ENCODE measurements at regions not wholly inside any gene's neighbourhood (a gene's known extent, or its start where the extent isn't known, plus 50 kb on each side); places are given as distances from the start of the nearest gene placed in this dataset.

DNA sequence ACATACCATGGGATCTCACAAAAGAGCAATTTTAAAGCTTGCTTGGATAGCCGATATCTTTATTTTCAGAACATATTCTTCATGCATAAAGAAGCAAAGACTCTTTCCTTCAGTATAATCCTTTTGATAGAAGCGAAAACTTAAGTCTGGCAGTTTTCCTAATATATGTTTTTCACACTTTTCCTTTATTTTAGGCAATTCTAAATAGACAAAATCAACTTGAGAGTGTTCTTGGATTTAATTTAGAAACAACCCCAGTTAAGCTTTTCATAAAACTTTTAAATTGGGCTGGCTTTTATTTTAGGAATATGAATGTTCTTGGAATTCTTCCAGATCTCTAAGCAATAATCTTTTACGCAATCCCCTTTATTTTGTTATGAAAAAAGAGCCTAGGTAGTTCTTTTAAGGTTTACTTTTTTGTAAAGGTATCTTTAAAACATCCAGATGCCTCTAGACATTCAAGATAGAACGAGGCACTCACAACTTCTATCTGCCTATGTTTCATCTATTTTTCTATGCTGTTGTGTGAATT is 51.5 kb upstream of the HSPB3 start (continued):
- no peak for TF ChIP-seq ZNF76 (CRISPR knock-in tag; IDR thresholded peaks at IDR 0.05; ENCODE audit: borderline replicate concordance)
- TF ChIP-seq ZNF197 (CRISPR knock-in tag; IDR thresholded peaks at IDR 0.05; ENCODE audit: low read depth): no peak
- TF ChIP-seq, protein P1, sequence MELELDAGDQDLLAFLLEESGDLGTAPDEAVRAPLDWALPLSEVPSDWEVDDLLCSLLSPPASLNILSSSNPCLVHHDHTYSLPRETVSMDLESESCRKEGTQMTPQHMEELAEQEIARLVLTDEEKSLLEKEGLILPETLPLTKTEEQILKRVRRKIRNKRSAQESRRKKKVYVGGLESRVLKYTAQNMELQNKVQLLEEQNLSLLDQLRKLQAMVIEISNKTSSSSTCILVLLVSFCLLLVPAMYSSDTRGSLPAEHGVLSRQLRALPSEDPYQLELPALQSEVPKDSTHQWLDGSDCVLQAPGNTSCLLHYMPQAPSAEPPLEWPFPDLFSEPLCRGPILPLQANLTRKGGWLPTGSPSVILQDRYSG (tag; conservative IDR thresholded peaks at IDR 0.05; ENCODE audit: low read depth): no peak
- no peak for TF ChIP-seq CC2D1A (IDR thresholded peaks at IDR 0.05)
- TF ChIP-seq, protein P2, sequence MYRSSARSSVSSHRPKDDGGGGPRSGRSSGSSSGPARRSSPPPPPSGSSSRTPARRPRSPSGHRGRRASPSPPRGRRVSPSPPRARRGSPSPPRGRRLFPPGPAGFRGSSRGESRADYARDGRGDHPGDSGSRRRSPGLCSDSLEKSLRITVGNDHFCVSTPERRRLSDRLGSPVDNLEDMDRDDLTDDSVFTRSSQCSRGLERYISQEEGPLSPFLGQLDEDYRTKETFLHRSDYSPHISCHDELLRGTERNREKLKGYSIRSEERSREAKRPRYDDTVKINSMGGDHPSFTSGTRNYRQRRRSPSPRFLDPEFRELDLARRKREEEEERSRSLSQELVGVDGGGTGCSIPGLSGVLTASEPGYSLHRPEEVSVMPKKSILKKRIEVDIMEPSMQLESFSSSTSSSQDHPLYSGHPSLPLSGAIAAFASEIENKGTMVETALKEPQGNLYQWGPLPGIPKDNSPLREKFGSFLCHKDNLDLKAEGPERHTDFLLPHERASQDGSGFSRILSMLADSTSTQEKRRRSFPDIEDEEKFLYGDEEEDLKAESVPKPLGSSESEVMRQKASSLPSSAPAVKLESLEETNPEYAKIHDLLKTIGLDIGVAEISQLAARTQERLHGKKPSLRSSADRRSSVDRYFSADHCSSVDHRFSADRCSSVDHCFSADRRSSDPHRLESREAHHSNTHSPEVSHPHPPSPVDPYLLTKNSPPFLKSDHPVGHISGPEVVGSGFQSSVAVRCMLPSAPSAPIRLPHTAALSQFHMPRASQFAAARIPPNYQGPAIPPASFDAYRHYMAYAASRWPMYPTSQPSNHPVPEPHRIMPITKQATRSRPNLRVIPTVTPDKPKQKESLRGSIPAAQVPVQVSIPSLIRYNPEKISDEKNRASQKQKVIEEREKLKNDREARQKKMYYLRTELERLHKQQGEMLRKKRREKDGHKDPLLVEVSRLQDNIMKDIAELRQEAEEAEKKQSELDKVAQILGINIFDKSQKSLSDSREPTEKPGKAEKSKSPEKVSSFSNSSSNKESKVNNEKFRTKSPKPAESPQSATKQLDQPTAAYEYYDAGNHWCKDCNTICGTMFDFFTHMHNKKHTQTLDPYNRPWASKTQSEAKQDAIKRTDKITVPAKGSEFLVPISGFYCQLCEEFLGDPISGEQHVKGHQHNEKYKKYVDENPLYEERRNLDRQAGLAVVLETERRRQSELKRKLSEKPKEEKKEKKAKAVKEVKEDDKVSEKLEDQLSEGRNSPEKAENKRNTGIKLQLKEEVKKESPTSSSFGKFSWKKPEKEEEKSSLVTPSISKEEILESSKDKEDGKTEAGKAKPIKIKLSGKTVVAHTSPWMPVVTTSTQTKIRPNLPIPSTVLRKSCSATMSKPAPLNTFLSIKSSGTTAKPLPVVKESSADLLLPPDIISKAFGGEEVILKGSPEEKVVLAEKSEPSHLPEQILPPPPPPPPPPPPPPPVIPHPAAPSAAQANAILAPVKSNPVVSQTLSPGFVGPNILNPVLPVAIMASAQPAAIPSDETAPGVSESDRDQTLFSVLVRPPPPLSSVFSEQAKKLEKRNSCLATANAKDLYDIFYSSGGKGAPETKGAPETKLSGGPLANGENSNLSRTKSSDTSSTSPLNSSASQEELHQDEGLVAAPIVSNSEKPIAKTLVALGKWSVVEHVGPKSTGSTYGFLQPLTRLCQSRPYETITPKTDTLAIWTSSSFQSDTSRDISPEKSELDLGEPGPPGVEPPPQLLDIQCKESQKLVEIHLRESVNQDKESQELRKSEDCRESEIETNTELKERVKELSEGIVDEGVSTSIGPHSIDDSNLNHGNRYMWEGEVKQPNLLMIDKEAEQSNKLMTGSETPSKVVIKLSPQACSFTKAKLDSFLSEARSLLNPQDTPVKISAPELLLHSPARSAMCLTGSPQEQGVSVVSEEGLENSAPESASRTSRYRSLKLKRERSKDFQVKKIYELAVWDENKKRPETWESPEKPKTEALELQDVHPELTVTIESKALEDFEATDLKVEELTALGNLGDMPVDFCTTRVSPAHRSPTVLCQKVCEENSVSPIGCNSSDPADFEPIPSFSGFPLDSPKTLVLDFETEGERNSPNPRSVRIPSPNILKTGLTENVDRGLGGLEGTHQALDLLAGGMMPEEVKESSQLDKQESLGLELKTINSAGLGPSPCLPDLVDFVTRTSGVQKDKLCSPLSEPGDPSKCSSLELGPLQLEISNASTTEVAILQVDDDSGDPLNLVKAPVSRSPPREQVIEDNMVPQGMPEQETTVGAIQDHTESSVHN (IDR thresholded peaks at IDR 0.05; ENCODE audit: borderline replicate concordance in 1 of 2, low read depth in 1 of 2): no peak
- TF ChIP-seq MCM7 (IDR thresholded peaks at IDR 0.05): no peak
- TF ChIP-seq, protein P3, sequence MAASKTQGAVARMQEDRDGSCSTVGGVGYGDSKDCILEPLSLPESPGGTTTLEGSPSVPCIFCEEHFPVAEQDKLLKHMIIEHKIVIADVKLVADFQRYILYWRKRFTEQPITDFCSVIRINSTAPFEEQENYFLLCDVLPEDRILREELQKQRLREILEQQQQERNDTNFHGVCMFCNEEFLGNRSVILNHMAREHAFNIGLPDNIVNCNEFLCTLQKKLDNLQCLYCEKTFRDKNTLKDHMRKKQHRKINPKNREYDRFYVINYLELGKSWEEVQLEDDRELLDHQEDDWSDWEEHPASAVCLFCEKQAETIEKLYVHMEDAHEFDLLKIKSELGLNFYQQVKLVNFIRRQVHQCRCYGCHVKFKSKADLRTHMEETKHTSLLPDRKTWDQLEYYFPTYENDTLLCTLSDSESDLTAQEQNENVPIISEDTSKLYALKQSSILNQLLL (CRISPR knock-in tag; IDR thresholded peaks at IDR 0.05; ENCODE audit: borderline replicate concordance): no peak
- TF ChIP-seq, protein P4, sequence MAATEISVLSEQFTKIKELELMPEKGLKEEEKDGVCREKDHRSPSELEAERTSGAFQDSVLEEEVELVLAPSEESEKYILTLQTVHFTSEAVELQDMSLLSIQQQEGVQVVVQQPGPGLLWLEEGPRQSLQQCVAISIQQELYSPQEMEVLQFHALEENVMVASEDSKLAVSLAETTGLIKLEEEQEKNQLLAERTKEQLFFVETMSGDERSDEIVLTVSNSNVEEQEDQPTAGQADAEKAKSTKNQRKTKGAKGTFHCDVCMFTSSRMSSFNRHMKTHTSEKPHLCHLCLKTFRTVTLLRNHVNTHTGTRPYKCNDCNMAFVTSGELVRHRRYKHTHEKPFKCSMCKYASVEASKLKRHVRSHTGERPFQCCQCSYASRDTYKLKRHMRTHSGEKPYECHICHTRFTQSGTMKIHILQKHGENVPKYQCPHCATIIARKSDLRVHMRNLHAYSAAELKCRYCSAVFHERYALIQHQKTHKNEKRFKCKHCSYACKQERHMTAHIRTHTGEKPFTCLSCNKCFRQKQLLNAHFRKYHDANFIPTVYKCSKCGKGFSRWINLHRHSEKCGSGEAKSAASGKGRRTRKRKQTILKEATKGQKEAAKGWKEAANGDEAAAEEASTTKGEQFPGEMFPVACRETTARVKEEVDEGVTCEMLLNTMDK (IDR thresholded peaks at IDR 0.05; ENCODE audit: borderline replicate concordance, insufficient read depth, low read depth, low read length, poor library complexity, severe bottlenecking): no peak
- TF ChIP-seq, protein P5, sequence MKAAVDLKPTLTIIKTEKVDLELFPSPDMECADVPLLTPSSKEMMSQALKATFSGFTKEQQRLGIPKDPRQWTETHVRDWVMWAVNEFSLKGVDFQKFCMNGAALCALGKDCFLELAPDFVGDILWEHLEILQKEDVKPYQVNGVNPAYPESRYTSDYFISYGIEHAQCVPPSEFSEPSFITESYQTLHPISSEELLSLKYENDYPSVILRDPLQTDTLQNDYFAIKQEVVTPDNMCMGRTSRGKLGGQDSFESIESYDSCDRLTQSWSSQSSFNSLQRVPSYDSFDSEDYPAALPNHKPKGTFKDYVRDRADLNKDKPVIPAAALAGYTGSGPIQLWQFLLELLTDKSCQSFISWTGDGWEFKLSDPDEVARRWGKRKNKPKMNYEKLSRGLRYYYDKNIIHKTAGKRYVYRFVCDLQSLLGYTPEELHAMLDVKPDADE (conservative IDR thresholded peaks at IDR 0.05; ENCODE audit: control insufficient read depth, low read depth, low read length): no peak
- TF ChIP-seq, protein P6, sequence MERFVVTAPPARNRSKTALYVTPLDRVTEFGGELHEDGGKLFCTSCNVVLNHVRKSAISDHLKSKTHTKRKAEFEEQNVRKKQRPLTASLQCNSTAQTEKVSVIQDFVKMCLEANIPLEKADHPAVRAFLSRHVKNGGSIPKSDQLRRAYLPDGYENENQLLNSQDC (CRISPR knock-in tag; IDR thresholded peaks at IDR 0.05): no peak
- no peak for TF ChIP-seq ZNF830 (CRISPR knock-in tag; IDR thresholded peaks at IDR 0.05)
